Uterus (tissue), 3 donors: ENCODE measurements at regions not wholly inside any gene's neighbourhood (a gene's known extent, or its start where the extent isn't known, plus 50 kb on each side); places are given as distances from the start of the nearest gene placed in this dataset.
"Not testable (repeated sequence)": the region's sequence is repeated elsewhere in the genome, so short reads cannot be mapped to it uniquely, and the experiment has no call there.

ENCODE experiments used
- DNase-seq, 2 donors: peaks; one replicate each; pipeline ENCODE4 v3.0.0-alpha.2; 2019 to 2020
- H3K27ac ChIP-seq, 2 donors: fragments of 200-600 bp; sonication (generic); 1 replicate in 1 of 2; 2 replicates in 1 of 2; pipeline ENCODE4 v1.5.1; 2016 to 2018
- H3K27me3 ChIP-seq, 2 donors: fragments of 200-600 bp; sonication (generic); one replicate each; pipeline ENCODE4 v1.5.1; 2018 to 2019; ENCODE audit warnings: control low read depth in 1 of 2
- H3K36me3 ChIP-seq, 2 donors: fragments of 200-600 bp; sonication (generic); one replicate each; pipeline ENCODE4 v1.5.1; 2019; ENCODE audit warnings: control low read depth in 1 of 2
- H3K4me1 ChIP-seq, 2 donors: fragments of 200-600 bp; sonication (generic); one replicate each; pipeline ENCODE4 v1.5.1; 2018 to 2019; ENCODE audit warnings: control low read depth in 1 of 2
- H3K4me3 ChIP-seq, 2 donors: fragments of 200-600 bp; sonication (generic); 1 replicate in 1 of 2; 2 replicates in 1 of 2; pipeline ENCODE4 v1.5.1; 2018 to 2019; ENCODE audit warnings: mild to moderate bottlenecking in 1 of 2
- H3K9me3 ChIP-seq, 2 donors: fragments of 200-600 bp; sonication (generic); one replicate each; pipeline ENCODE4 v1.5.1; 2019; ENCODE audit warnings: control low read depth in 1 of 2
- CTCF ChIP-seq, 4 experiments: fragments of 200-600 bp in 2 of 4; fragments of 450-650 bp in 2 of 4; sonication (generic) in 2 of 4; IDR thresholded peaks; one replicate each; pipeline ENCODE4 v1.5.1; 2016 to 2019; ENCODE audit warnings: antibody characterized with exemption in 4 of 4, mild to moderate bottlenecking in 2 of 4, moderate library complexity in 1 of 4
- POLR2A ChIP-seq, 2 donors: fragments of 450-650 bp; IDR thresholded peaks; one replicate each; pipeline ENCODE4 v1.6.1; 2016; ENCODE audit warnings: antibody characterized with exemption in 2 of 2, mild to moderate bottlenecking in 1 of 2, moderate library complexity in 1 of 2
- intact Hi-C: fragments of 100-400 bp; cut with DNase I; formaldehyde crosslinking; loops from one replicate; pipeline ENCODE4 v1.15.1; 2023; ENCODE audit warnings: low total_unique reads
- donor health status: DM: yes; HTN: yes; CAD: no.

- H3K27me3 ChIP-seq, intact Hi-C loops, DNase-seq, H3K36me3 ChIP-seq, H3K4me1 ChIP-seq, H3K27ac ChIP-seq, H3K9me3 ChIP-seq, H3K4me3 ChIP-seq: not testable (repeated sequence)
Observed at GRCh38 chr15:84397066-84397465, 161.5 kb downstream of the GOLGA6L4 start.

- DNase-seq, intact Hi-C loops, H3K4me1 ChIP-seq, H3K27ac ChIP-seq, H3K9me3 ChIP-seq, H3K4me3 ChIP-seq, H3K36me3 ChIP-seq, H3K27me3 ChIP-seq: not testable (repeated sequence)
Observed at GRCh38 chr15:84398087-84398486, 162.5 kb downstream of the GOLGA6L4 start.

GRCh38 chr15:84398763-84399701, 163.5 kb downstream of the GOLGA6L4 start:
- no peaks in the 10 kb centered on the region for H3K9me3 ChIP-seq
- no peak overlapping the region for H3K27ac ChIP-seq
- no peak overlapping the region for H3K4me3 ChIP-seq
- H3K27me3 ChIP-seq = no peaks in the 10 kb centered on the region
- DNase-seq = peak in 1 of 2 donors; percentile 12
- H3K36me3 ChIP-seq = no peaks in the 10 kb centered on the region
- TF ChIP-seq CTCF (IDR thresholded peaks at IDR 0.05) (no peak), POLR2A (IDR thresholded peaks at IDR 0.05) (no peak)
- H3K4me1 ChIP-seq = no peaks in the 10 kb centered on the region
- intact Hi-C loops = no loop called here

- no peak for DNase-seq
- Histone ChIP-seq H3K27ac (no peak overlapping the region), H3K4me1 (no peaks in the 10 kb centered on the region), H3K36me3 (no peaks in the 10 kb centered on the region), H3K4me3 (no peak overlapping the region), H3K27me3 (no peaks in the 10 kb centered on the region), H3K9me3 (no peaks in the 10 kb centered on the region)
- TF ChIP-seq CTCF (IDR thresholded peaks at IDR 0.05) (no peak), POLR2A (IDR thresholded peaks at IDR 0.05) (no peak)
- intact Hi-C loops = no loop called here
Observed at GRCh38 chr15:84400017-84400740, 164.6 kb downstream of the GOLGA6L4 start.

- H3K27me3 ChIP-seq = no peaks in the 10 kb centered on the region
- DNase-seq = no peak
- H3K4me3 ChIP-seq = no peak overlapping the region
- TF ChIP-seq POLR2A (IDR thresholded peaks at IDR 0.05) (no peak), CTCF (IDR thresholded peaks at IDR 0.05) (no peak)
- H3K4me1 ChIP-seq = no peaks in the 10 kb centered on the region
- H3K9me3 ChIP-seq = no peaks in the 10 kb centered on the region
- intact Hi-C loops = no loop called here
- no peaks in the 10 kb centered on the region for H3K36me3 ChIP-seq
- no peak overlapping the region for H3K27ac ChIP-seq
Observed at GRCh38 chr15:84400820-84401219, 165.2 kb downstream of the GOLGA6L4 start.

GRCh38 chr15:84401461-84401860, 165.9 kb downstream of the GOLGA6L4 start:
- H3K27ac ChIP-seq, intact Hi-C loops, H3K4me3 ChIP-seq, H3K4me1 ChIP-seq, H3K27me3 ChIP-seq, DNase-seq, H3K36me3 ChIP-seq, H3K9me3 ChIP-seq: not testable (repeated sequence)

GRCh38 chr15:84401891-84402840, 166.6 kb downstream of the GOLGA6L4 start:
- intact Hi-C loops, H3K9me3 ChIP-seq, H3K27me3 ChIP-seq, H3K27ac ChIP-seq, H3K4me1 ChIP-seq, DNase-seq, H3K4me3 ChIP-seq, H3K36me3 ChIP-seq: not testable (repeated sequence)
